Vagina (tissue), 2 donors: ENCODE measurements at regions not wholly inside any gene's neighbourhood (a gene's known extent, or its start where the extent isn't known, plus 50 kb on each side); places are given as distances from the start of the nearest gene placed in this dataset.

Experiments used
- CTCF ChIP-seq, 3 experiments: fragments of 450-650 bp in 2 of 3; fragments of 200-600 bp in 1 of 3; sonication (generic) in 1 of 3; IDR thresholded peaks; one replicate each; pipeline ENCODE4 v1.5.1; 2017 to 2019; ENCODE audit warnings: antibody characterized with exemption in 3 of 3, mild to moderate bottlenecking in 2 of 3, moderate library complexity in 2 of 3
- POLR2A ChIP-seq, 2 donors: fragments of 450-650 bp; IDR thresholded peaks; one replicate each; pipeline ENCODE4 v1.6.1; 2017; ENCODE audit warnings: antibody characterized with exemption in 2 of 2, mild to moderate bottlenecking in 2 of 2, moderate library complexity in 2 of 2
- POLR2AphosphoS5 ChIP-seq, 2 donors: sonication (generic); formaldehyde crosslinking; IDR thresholded peaks; one replicate each; pipeline ENCODE4 v1.9.0; 2017; ENCODE audit warnings: antibody characterized with exemption in 2 of 2, mild to moderate bottlenecking in 2 of 2, low read depth in 1 of 2; ENCODE audit not compliant: insufficient read depth in 1 of 2

- no peak for TF ChIP-seq CTCF (IDR thresholded peaks at IDR 0.05)
- TF ChIP-seq POLR2A (IDR thresholded peaks at IDR 0.05), result no peak
- TF ChIP-seq POLR2AphosphoS5 (IDR thresholded peaks at IDR 0.05; ENCODE audit: insufficient read depth in 1 of 2, low read depth in 1 of 2), result no peak
Observed at GRCh38 chr2:149724091-149724490, 136.5 kb upstream of the MMADHC start.
